K562 (cell line): ENCODE measurements at regions not wholly inside any gene's neighbourhood (a gene's known extent, or its start where the extent isn't known, plus 50 kb on each side); places are given as distances from the start of the nearest gene placed in this dataset.

Experiments used
- ATF6 ChIP-seq: sonication (generic); formaldehyde crosslinking; IDR thresholded peaks from 2 replicates; pipeline ENCODE4 v1.4.0; 2020; ENCODE audit warnings: mild to moderate bottlenecking, missing genetic modification reagents
- ERF ChIP-seq: fragments of 450-650 bp; formaldehyde crosslinking; IDR thresholded peaks from 2 replicates; pipeline ENCODE4 v1.4.0; 2020; ENCODE audit warnings: mild to moderate bottlenecking, mixed read lengths
- GATA2 ChIP-seq: sonication (generic); formaldehyde crosslinking; IDR thresholded peaks from 2 replicates; pipeline ENCODE4 v1.4.0; 2020; ENCODE audit warnings: mild to moderate bottlenecking, missing genetic modification reagents
- HMGN3 ChIP-seq: IDR thresholded peaks from 2 replicates; pipeline ENCODE4 v1.6.1; 2011; ENCODE audit warnings: borderline replicate concordance, low read depth, mild to moderate bottlenecking, mixed read lengths, low read length; ENCODE audit not compliant: insufficient read length; ENCODE audit errors: extremely low read depth
- MCM5 ChIP-seq: fragments of 450-650 bp; IDR thresholded peaks from 2 replicates; pipeline ENCODE4 v1.6.1; 2016; ENCODE audit warnings: low read depth
- MTA2 ChIP-seq: fragments of 450-650 bp; IDR thresholded peaks from 2 replicates; pipeline ENCODE4 v1.6.1; 2016; ENCODE audit warnings: low read depth
- NFE2L1 ChIP-seq: fragments of 450-650 bp; IDR thresholded peaks from 2 replicates; pipeline ENCODE4 v1.6.1; 2016; ENCODE audit warnings: missing genetic modification characterization, low read depth, mild to moderate bottlenecking, missing compliant biosample characterization, moderate library complexity, borderline replicate concordance
- PCBP1 ChIP-seq: fragments of 200-400 bp; formaldehyde crosslinking; IDR thresholded peaks from 2 replicates; pipeline ENCODE4 v1.6.1; 2018; ENCODE audit warnings: mild to moderate bottlenecking, low read depth, low read length; ENCODE audit not compliant: poor library complexity, severe bottlenecking
- PHB2 ChIP-seq: fragments of 450-650 bp; IDR thresholded peaks from 2 replicates; pipeline ENCODE4 v1.6.1; 2017; ENCODE audit warnings: low read depth
- REST ChIP-seq, 2 experiments: fragments of 450-650 bp; formaldehyde crosslinking in 1 of 2; IDR thresholded peaks; 2 replicates each; pipeline versions ENCODE4 v1.4.0 to v1.6.1; 2014 to 2020; ENCODE audit warnings: mild to moderate bottlenecking in 2 of 2, borderline replicate concordance in 1 of 2, low read depth in 1 of 2
- STAT5A ChIP-seq: IDR thresholded peaks from 2 replicates; pipeline ENCODE4 v1.6.1; 2012; ENCODE audit warnings: low read length, inconsistent platforms, borderline replicate concordance
- TOE1 ChIP-seq, 2 experiments: fragments of 450-650 bp in 1 of 2; sonication (generic) in 1 of 2; formaldehyde crosslinking in 1 of 2; IDR thresholded peaks; 2 replicates each; pipeline versions ENCODE4 v1.7.1 to v1.8.0; 2016 to 2022; ENCODE audit warnings: borderline replicate concordance in 2 of 2, mild to moderate bottlenecking in 2 of 2, antibody characterized with exemption in 1 of 2, inconsistent platforms in 1 of 2, low read depth in 1 of 2, missing genetic modification reagents in 1 of 2, moderate library complexity in 1 of 2
- YBX1 ChIP-seq: fragments of 450-650 bp; IDR thresholded peaks from 2 replicates; pipeline ENCODE4 v1.7.1; 2016; ENCODE audit warnings: mild to moderate bottlenecking
- ZBTB9 ChIP-seq: fragments of 450-650 bp; formaldehyde crosslinking; IDR thresholded peaks from 2 replicates; pipeline ENCODE4 v1.4.0; 2020; ENCODE audit warnings: mild to moderate bottlenecking, moderate library complexity
- ZFPM2 ChIP-seq: fragments of 250-450 bp; sonication (Bioruptor Pico); IDR thresholded peaks from 2 replicates; pipeline ENCODE4 v1.5.1; 2022; ENCODE audit warnings: mild to moderate bottlenecking
- ZNF121 ChIP-seq: sonication (generic); formaldehyde crosslinking; conservative IDR thresholded peaks from 2 replicates; pipeline ENCODE4 v1.8.0; 2022; ENCODE audit warnings: missing genetic modification reagents
- ZNF695 ChIP-seq: fragments of 450-650 bp; formaldehyde crosslinking; IDR thresholded peaks from 2 replicates; pipeline ENCODE4 v1.4.0; 2020; ENCODE audit warnings: mild to moderate bottlenecking, moderate library complexity
- ZNF766 ChIP-seq: fragments of 200-800 bp; sonication (Bioruptor generic); conservative IDR thresholded peaks from 2 replicates; pipeline ENCODE4 v1.6.1; 2016; ENCODE audit warnings: missing genetic modification characterization, missing compliant biosample characterization

- peak; percentile 44; the same call in 1 of the 2 replicates for TF ChIP-seq GATA2 (CRISPR knock-in tag)
- TF ChIP-seq STAT5A, result no peak
- no peak for TF ChIP-seq NFE2L1
- no peak for TF ChIP-seq ZNF766 (CRISPR knock-in tag)
- TF ChIP-seq ERF (CRISPR knock-in tag), result no peak
- TF ChIP-seq HMGN3, result no peak
- TF ChIP-seq PHB2, result no peak
- no peak for TF ChIP-seq MCM5
- no peak for TF ChIP-seq ZFPM2 (CRISPR knock-in tag)
- TF ChIP-seq ZNF695, result no peak
- no peak for TF ChIP-seq TOE1 (IDR thresholded peaks at IDR 0.05; ENCODE audit: borderline replicate concordance)
- no peak for TF ChIP-seq TOE1 (CRISPR knock-in tag; IDR thresholded peaks at IDR 0.05; ENCODE audit: borderline replicate concordance, low read depth)
- TF ChIP-seq ZBTB9 (CRISPR knock-in tag), result no peak
- TF ChIP-seq MTA2, result no peak
- TF ChIP-seq ZNF121, result peak; percentile 75
- TF ChIP-seq REST (IDR thresholded peaks at IDR 0.05; ENCODE audit: borderline replicate concordance), result no peak
- TF ChIP-seq REST (CRISPR knock-in tag; IDR thresholded peaks at IDR 0.05; ENCODE audit: low read depth), result no peak
- no peak for TF ChIP-seq YBX1
- no peak for TF ChIP-seq ATF6 (CRISPR knock-in tag)
- no peak for TF ChIP-seq PCBP1
These were observed 52.3 kb upstream of the SOX6 start (continued) for GRCh38 chr11:16408619-16409018.
